Activated CD4-positive, alpha-beta T cell treated with anti-CD3 and anti-CD28 coated beads for 36 hours (primary cell): ENCODE measurements at regions not wholly inside any gene's neighbourhood (a gene's known extent, or its start where the extent isn't known, plus 50 kb on each side); places are given as distances from the start of the nearest gene placed in this dataset.

ENCODE experiments used
- ATAC-seq: fragments of 200-7000 bp; cut with Tn5 transposase; one replicate; pipeline ENCODE4 v1.10.0; 2021; ENCODE audit warnings: mild to moderate bottlenecking, moderate library complexity
- CTCF ChIA-PET: fragments of 350-600 bp; sonication (Branson Sonifier 250); formaldehyde crosslinking; loops from one replicate; lab custom pipeline; 2021; ENCODE audit warnings: antibody characterized with exemption; lab: Charles Lee
- POLR2A ChIA-PET: fragments of 350-600 bp; sonication (Branson Sonifier 250); formaldehyde crosslinking; loops from one replicate; lab custom pipeline; 2021; ENCODE audit warnings: antibody characterized with exemption, inconsistent platforms; lab: Charles Lee
- DNase-seq: peaks from one replicate; pipeline ENCODE4 v3.0.0-alpha.2; 2020
- H3K27ac Mint-ChIP-seq: one replicate; pipeline ENCODE4 v1.8.0; 2021; ENCODE audit warnings: mixed read lengths
- H3K27me3 Mint-ChIP-seq: one replicate; pipeline ENCODE4 v1.8.0; 2021; ENCODE audit warnings: mixed read lengths
- H3K36me3 Mint-ChIP-seq: one replicate; pipeline ENCODE4 v1.8.0; 2021; ENCODE audit warnings: low read depth, mixed read lengths
- H3K4me1 Mint-ChIP-seq: one replicate; pipeline ENCODE4 v1.8.0; 2021; ENCODE audit warnings: mixed read lengths
- H3K4me3 Mint-ChIP-seq: one replicate; pipeline ENCODE4 v1.8.0; 2021; ENCODE audit warnings: mild to moderate bottlenecking, moderate library complexity, mixed read lengths
- H3K9me3 Mint-ChIP-seq: one replicate; pipeline ENCODE4 v1.8.0; 2021; ENCODE audit warnings: low read depth, mixed read lengths
- intact Hi-C, 2 experiments: fragments of 100-400 bp; cut with DNase I in 1 of 2; cut with micrococcal nuclease in 1 of 2; formaldehyde crosslinking; loops; one replicate each; pipeline versions ENCODE4 v1.14.2 to v1.15.1; 2022 to 2024; cut with DNase I, micrococcal nuclease

- Mint-ChIP-seq H3K9me3 (no peaks in the 10 kb centered on the region), H3K27me3 (no peaks in the 10 kb centered on the region), H3K36me3 (no peaks in the 10 kb centered on the region), H3K4me3 (no peak overlapping the region), H3K4me1 (no peaks in the 10 kb centered on the region), H3K27ac (no peak overlapping the region)
- ChIA-PET POLR2A (no interaction called here), CTCF (interaction anchor here (0.7 to 1.5 kb wide), 2 partner anchors 9 to 18 kb away, joined by 3 read pairs; no protein-coding TSS in a partner anchor)
- ATAC-seq (no peak), DNase-seq (no peak)
- intact Hi-C loops, result no loop called here
Observed at GRCh38 chrX:7318241-7318640, 170.3 kb upstream of the PUDP start.

GRCh38 chrX:7316887-7317286 lies 168.9 kb upstream of the PUDP start:
- intact Hi-C loops, result no loop called here
- Mint-ChIP-seq H3K36me3 (peaks cover 4% of the 10 kb centered on the region), H3K27me3 (no peaks in the 10 kb centered on the region), H3K9me3 (no peaks in the 10 kb centered on the region), H3K4me3 (no peak overlapping the region), H3K4me1 (no peaks in the 10 kb centered on the region), H3K27ac (no peak overlapping the region)
- no peak for DNase-seq
- ATAC-seq, result no peak
- POLR2A ChIA-PET, result no interaction called here
- CTCF ChIA-PET, result no interaction called here

GRCh38 chrX:7316280-7316679 lies 168.3 kb upstream of the PUDP start:
- Mint-ChIP-seq H3K9me3 (no peaks in the 10 kb centered on the region), H3K4me1 (no peaks in the 10 kb centered on the region), H3K27ac (no peak overlapping the region), H3K36me3 (peaks cover 4% of the 10 kb centered on the region), H3K27me3 (no peaks in the 10 kb centered on the region), H3K4me3 (no peak overlapping the region)
- POLR2A ChIA-PET, result no interaction called here
- intact Hi-C loops, result no loop called here
- DNase-seq (no peak), ATAC-seq (no peak)
- CTCF ChIA-PET, result no interaction called here

- intact Hi-C loops, result no loop called here
- H3K27ac Mint-ChIP-seq, result no peak overlapping the region
- no peak overlapping the region for H3K4me3 Mint-ChIP-seq
- DNase-seq, result no peak
- no peak for ATAC-seq
- H3K27me3 Mint-ChIP-seq, result no peaks in the 10 kb centered on the region
- ChIA-PET POLR2A (no interaction called here), CTCF (interaction anchor here (0.5 kb wide), 1 partner anchor 12 kb away, joined by 3 read pairs; no protein-coding TSS in a partner anchor)
- no peaks in the 10 kb centered on the region for H3K9me3 Mint-ChIP-seq
- H3K4me1 Mint-ChIP-seq, result no peaks in the 10 kb centered on the region
- H3K36me3 Mint-ChIP-seq, result peaks cover 4% of the 10 kb centered on the region
Observed at GRCh38 chrX:7314425-7314824, 166.5 kb upstream of the PUDP start.

- CTCF ChIA-PET, result no interaction called here
- DNase-seq (no peak), ATAC-seq (no peak)
- H3K9me3 Mint-ChIP-seq, result no peaks in the 10 kb centered on the region
- H3K27me3 Mint-ChIP-seq, result no peaks in the 10 kb centered on the region
- H3K27ac Mint-ChIP-seq, result no peak overlapping the region
- H3K36me3 Mint-ChIP-seq, result peaks cover 12% of the 10 kb centered on the region
- H3K4me1 Mint-ChIP-seq, result no peaks in the 10 kb centered on the region
- intact Hi-C loops, result no loop called here
- no peak overlapping the region for H3K4me3 Mint-ChIP-seq
- POLR2A ChIA-PET, result no interaction called here
Observed at GRCh38 chrX:7307720-7308119, 159.8 kb upstream of the PUDP start.

- Mint-ChIP-seq H3K4me1 (no peaks in the 10 kb centered on the region), H3K4me3 (no peak overlapping the region), H3K36me3 (no peaks in the 10 kb centered on the region), H3K9me3 (no peaks in the 10 kb centered on the region), H3K27me3 (no peaks in the 10 kb centered on the region), H3K27ac (no peak overlapping the region)
- ChIA-PET CTCF (no interaction called here), POLR2A (no interaction called here)
- intact Hi-C loops, result no loop called here
- DNase-seq (no peak), ATAC-seq (no peak)
Observed at GRCh38 chrX:7294483-7294882, 146.5 kb upstream of the PUDP start.

- intact Hi-C loops, result no loop called here
- no peak for DNase-seq
- Mint-ChIP-seq H3K27ac (no peak overlapping the region), H3K9me3 (no peaks in the 10 kb centered on the region), H3K4me3 (no peak overlapping the region), H3K36me3 (no peaks in the 10 kb centered on the region), H3K27me3 (no peaks in the 10 kb centered on the region), H3K4me1 (no peaks in the 10 kb centered on the region)
- CTCF ChIA-PET, result no interaction called here
- POLR2A ChIA-PET, result no interaction called here
- no peak for ATAC-seq
Observed at GRCh38 chrX:7286168-7286837, 138.3 kb upstream of the PUDP start.

- Mint-ChIP-seq H3K36me3 (no peaks in the 10 kb centered on the region), H3K4me1 (no peaks in the 10 kb centered on the region), H3K27ac (no peak overlapping the region), H3K9me3 (no peaks in the 10 kb centered on the region), H3K27me3 (no peaks in the 10 kb centered on the region), H3K4me3 (no peak overlapping the region)
- intact Hi-C loops, result no loop called here
- ATAC-seq (no peak), DNase-seq (no peak)
- CTCF ChIA-PET, result no interaction called here
- POLR2A ChIA-PET, result no interaction called here
Observed at GRCh38 chrX:7285765-7286164, 137.8 kb upstream of the PUDP start.

- Mint-ChIP-seq H3K9me3 (no peaks in the 10 kb centered on the region), H3K27ac (no peak overlapping the region)
Observed at GRCh38 chrX:7283741-7284140, 135.8 kb upstream of the PUDP start.

GRCh38 chrX:7280520-7280919 lies 132.6 kb upstream of the PUDP start:
- no peak for ATAC-seq
- no peaks in the 10 kb centered on the region for H3K4me1 Mint-ChIP-seq

More at GRCh38 chrX:7283741-7284140, 135.8 kb upstream of the PUDP start:
- ChIA-PET CTCF (no interaction called here), POLR2A (no interaction called here)
- H3K4me1 Mint-ChIP-seq, result no peaks in the 10 kb centered on the region
- DNase-seq, result no peak
- no peaks in the 10 kb centered on the region for H3K27me3 Mint-ChIP-seq
- no peak overlapping the region for H3K4me3 Mint-ChIP-seq
- no peak for ATAC-seq
- no peaks in the 10 kb centered on the region for H3K36me3 Mint-ChIP-seq
- intact Hi-C loops, result no loop called here

GRCh38 chrX:7272346-7272745 lies 124.4 kb upstream of the PUDP start:
- Mint-ChIP-seq H3K36me3 (no peaks in the 10 kb centered on the region), H3K4me1 (no peaks in the 10 kb centered on the region), H3K9me3 (no peaks in the 10 kb centered on the region), H3K4me3 (no peak overlapping the region), H3K27ac (no peak overlapping the region), H3K27me3 (no peaks in the 10 kb centered on the region)
- intact Hi-C loops, result no loop called here
- ATAC-seq, result no peak
- POLR2A ChIA-PET, result no interaction called here
- DNase-seq, result no peak
- CTCF ChIA-PET, result no interaction called here

More at GRCh38 chrX:7280520-7280919, 132.6 kb upstream of the PUDP start:
- CTCF ChIA-PET, result no interaction called here
- H3K4me3 Mint-ChIP-seq, result no peak overlapping the region
- no peak for DNase-seq
- POLR2A ChIA-PET, result no interaction called here
- no peak overlapping the region for H3K27ac Mint-ChIP-seq
- H3K9me3 Mint-ChIP-seq, result no peaks in the 10 kb centered on the region
- no peaks in the 10 kb centered on the region for H3K36me3 Mint-ChIP-seq
- H3K27me3 Mint-ChIP-seq, result no peaks in the 10 kb centered on the region
- intact Hi-C loops, result no loop called here

GRCh38 chrX:7270933-7271332 lies 123.0 kb upstream of the PUDP start:
- CTCF ChIA-PET, result no interaction called here
- Mint-ChIP-seq H3K27ac (no peak overlapping the region), H3K4me1 (no peaks in the 10 kb centered on the region), H3K36me3 (no peaks in the 10 kb centered on the region), H3K4me3 (no peak overlapping the region), H3K27me3 (no peaks in the 10 kb centered on the region), H3K9me3 (no peaks in the 10 kb centered on the region)
- POLR2A ChIA-PET, result no interaction called here
- ATAC-seq (no peak), DNase-seq (no peak)
- intact Hi-C loops, result no loop called here
